SK-N-MC (cell line): ENCODE measurements at regions not wholly inside any gene's neighbourhood (a gene's known extent, or its start where the extent isn't known, plus 50 kb on each side); places are given as distances from the start of the nearest gene placed in this dataset.

Source experiments
- DNase-seq: peaks from one replicate; pipeline ENCODE4 v3.0.0-alpha.2; 2011; ENCODE audit warnings: low read depth, low spot score
- H3K27ac ChIP-seq: fragments of 200-600 bp; sonication (generic); 2 replicates; pipeline ENCODE4 v1.5.1; 2016; ENCODE audit warnings: mixed run types
- H3K36me3 ChIP-seq: fragments of 200-600 bp; sonication (generic); 2 replicates; pipeline ENCODE4 v1.6.1; 2017; ENCODE audit warnings: antibody characterized with exemption, low read length, mixed read lengths; ENCODE audit not compliant: insufficient read depth
- H3K4me3 ChIP-seq: fragments of 200-600 bp; sonication (generic); 2 replicates; pipeline ENCODE4 v1.5.1; 2016
- H3K9ac ChIP-seq: fragments of 200-600 bp; sonication (generic); 2 replicates; pipeline ENCODE4 v1.8.0; 2017; ENCODE audit warnings: mixed run types, mixed read lengths; ENCODE audit not compliant: insufficient read length
- H3K9me3 ChIP-seq: fragments of 200-600 bp; sonication (generic); 2 replicates; pipeline ENCODE4 v1.6.1; 2017; ENCODE audit warnings: low read depth, mild to moderate bottlenecking, antibody characterized with exemption, low read length, moderate library complexity, mixed read lengths
- EZH2 ChIP-seq: fragments of 200-600 bp; sonication (generic); IDR thresholded peaks from one replicate; pipeline ENCODE4 v1.6.1; 2017; ENCODE audit warnings: antibody characterized with exemption
- FOXP2 ChIP-seq: optimal IDR thresholded peaks from 2 replicates; pipeline ENCODE3; 2011; ENCODE audit warnings: mild to moderate bottlenecking, moderate library complexity; ENCODE audit not compliant: insufficient read depth; ENCODE audit errors: extremely low read length, control extremely low read depth
- POLR2AphosphoS5 ChIP-seq: IDR thresholded peaks from 2 replicates; pipeline ENCODE4 v1.6.1; 2012; ENCODE audit warnings: mild to moderate bottlenecking, low read depth, low read length, borderline replicate concordance

DNA sequence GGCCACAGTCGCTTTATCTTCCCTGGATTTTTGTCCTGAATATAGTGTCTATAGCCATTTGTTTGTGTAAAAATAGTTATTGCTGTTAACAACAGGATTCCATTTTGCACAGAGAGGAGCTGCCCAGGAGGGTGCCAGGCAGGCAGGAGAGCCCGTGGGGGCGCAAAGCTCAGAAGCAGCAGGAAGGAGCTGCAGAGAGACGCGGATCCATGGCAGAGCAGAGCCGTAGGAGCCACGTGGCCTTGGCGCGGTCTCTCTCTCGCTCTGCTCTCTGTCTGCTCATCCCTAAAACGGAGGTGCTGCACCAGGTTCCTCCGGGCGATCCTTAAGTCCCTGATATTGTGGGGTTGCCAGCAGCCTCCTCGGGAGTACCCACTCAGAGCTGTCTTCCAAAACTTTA lies 185.3 kb upstream of the MYT1L start:
- Histone ChIP-seq H3K9ac (no peak overlapping the region), H3K9me3 (no peaks in the 10 kb centered on the region), H3K36me3 (no peaks in the 10 kb centered on the region), H3K4me3 (no peak overlapping the region), H3K27ac (no peak overlapping the region)
- DNase-seq: no peak
- TF ChIP-seq EZH2 (no peak), FOXP2 (no peak), POLR2AphosphoS5 (no peak)

DNA sequence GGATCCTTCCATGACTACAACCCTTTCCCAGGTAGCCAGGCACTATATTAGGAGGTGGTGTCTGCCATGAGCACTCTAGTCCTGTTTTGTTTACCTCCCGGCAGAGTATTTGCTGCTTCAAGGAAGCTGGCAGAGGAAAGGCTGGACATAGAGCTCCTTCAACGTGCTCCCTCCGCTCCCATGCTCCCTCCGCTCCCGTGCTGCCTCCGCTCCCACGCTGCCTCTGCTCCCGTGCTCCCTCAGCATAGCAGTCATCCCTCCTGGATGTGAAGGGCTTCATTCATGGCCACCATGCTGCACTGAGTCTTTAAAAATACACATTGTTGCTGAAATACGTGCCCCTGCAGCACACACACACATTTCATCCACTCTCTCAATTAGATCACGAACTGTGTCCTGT lies 181.9 kb upstream of the MYT1L start:
- TF ChIP-seq EZH2 (no peak), POLR2AphosphoS5 (no peak), FOXP2 (no peak)
- DNase-seq: no peak
- no peak overlapping the region for H3K27ac ChIP-seq
- no peak overlapping the region for H3K9ac ChIP-seq
- H3K36me3 ChIP-seq: no peaks in the 10 kb centered on the region
- no peaks in the 10 kb centered on the region for H3K9me3 ChIP-seq
- H3K4me3 ChIP-seq: no peak overlapping the region

DNA sequence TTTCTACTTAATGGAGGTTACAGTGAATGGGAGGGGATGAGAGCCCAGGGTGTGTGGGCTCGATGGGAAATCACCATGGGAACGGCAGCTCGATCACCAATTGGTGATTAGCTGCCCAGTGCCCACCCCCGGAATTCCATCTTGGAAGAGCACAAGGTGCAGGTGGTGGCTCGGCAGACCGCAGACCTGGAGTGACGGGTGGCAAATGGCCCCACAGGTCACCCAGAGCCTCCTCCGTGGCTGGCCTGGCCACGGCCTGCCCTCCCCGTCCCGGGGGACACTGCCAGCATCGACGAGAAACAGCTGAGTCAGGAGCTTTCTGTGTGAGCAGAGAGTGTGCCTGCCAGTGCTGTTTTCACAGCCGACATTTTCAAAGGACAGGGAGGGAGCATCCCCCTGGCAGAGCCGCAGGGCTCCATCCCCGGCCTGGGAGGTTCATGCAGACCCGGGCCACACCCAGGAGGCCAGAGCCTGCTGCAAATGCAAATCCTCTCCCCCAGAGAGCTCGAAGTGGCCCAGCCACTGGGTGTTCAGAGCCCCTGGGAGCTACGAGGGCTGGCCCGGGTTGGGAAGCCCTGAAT lies 176.4 kb upstream of the MYT1L start:
- DNase-seq: no peak

DNA sequence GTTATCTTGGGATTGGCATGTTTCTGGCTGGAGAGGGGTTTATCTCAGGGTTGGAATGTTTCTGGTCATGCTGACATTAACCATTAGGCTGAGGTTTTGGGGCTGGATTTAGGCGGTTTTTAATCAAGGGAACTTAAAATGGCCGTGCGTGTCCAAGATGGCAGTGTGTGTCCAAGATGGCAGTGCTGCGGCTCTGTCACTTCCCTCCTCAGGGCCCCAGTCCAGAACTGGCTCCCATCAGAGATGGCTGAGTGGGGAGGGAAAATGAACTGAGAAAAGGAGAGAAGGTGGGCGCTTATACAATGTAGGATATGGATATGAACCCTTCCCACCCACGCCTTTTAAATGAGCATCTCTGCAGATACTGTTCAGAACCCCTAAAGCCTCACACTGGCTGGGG lies 175.5 kb upstream of the MYT1L start:
- Histone ChIP-seq H3K4me3 (no peak overlapping the region), H3K27ac (no peak overlapping the region), H3K9ac (no peak overlapping the region), H3K36me3 (no peaks in the 10 kb centered on the region), H3K9me3 (no peaks in the 10 kb centered on the region)
- TF ChIP-seq POLR2AphosphoS5 (no peak), FOXP2 (no peak), EZH2 (no peak)
- no peak for DNase-seq

More for the DNA sequence above, 176.4 kb upstream of the MYT1L start:
- no peak for TF ChIP-seq FOXP2
- TF ChIP-seq POLR2AphosphoS5: no peak
- TF ChIP-seq EZH2: no peak
- Histone ChIP-seq H3K4me3 (no peak overlapping the region), H3K9ac (no peak overlapping the region), H3K36me3 (no peaks in the 10 kb centered on the region), H3K27ac (no peak overlapping the region), H3K9me3 (no peaks in the 10 kb centered on the region)

DNA sequence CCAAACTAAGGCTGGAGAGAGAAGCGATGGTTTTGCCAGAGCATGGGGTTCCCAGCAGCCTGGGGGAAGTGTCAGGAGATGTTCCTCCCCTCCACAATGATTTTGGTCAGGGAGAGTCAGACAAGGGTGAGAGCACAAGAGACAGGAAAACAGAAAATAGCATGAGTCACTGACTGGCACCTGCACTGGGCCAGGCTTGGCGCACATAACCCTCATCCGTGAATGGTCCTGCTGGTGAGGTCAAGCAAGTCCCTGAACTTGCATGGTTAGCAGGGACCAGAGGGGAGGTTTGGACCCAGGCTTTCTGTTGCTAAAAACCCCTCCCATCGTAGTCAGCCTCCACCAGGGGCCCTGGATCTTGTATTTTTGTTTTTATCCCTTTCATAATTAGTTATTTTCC lies 174.5 kb upstream of the MYT1L start:
- Histone ChIP-seq H3K9me3 (no peaks in the 10 kb centered on the region), H3K4me3 (no peak overlapping the region), H3K27ac (no peak overlapping the region), H3K9ac (no peak overlapping the region), H3K36me3 (no peaks in the 10 kb centered on the region)
- no peak for DNase-seq
- TF ChIP-seq FOXP2 (no peak), EZH2 (no peak), POLR2AphosphoS5 (no peak)

DNA sequence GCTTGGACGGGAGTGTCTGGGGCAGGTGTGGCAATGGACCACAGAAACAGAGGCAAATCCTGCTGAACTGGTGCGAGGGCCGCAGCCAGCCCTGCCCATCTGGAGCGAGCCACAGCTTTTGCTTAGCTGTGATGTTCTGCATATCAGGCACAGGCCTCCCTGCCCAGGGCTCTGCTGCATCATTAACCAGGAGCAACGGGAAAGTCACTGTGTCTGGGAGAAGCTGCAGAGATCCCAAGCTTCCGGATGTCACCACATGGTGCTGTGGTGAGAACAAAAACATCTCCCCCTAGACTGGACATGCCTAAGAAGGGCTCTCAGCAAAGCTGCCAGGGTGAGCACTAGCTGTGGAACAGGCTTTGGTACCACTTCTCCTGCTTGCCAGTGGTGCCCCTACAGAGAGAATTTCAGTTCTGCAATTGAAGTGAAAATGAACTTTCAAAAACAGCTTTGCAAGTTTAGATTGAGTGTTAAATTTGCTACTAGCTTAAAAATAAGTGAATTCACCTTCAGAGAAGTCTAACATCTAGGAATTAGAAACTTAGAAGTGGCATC lies 172.9 kb upstream of the MYT1L start:
- TF ChIP-seq FOXP2: no peak
- no peak for TF ChIP-seq POLR2AphosphoS5
- TF ChIP-seq EZH2: no peak
- Histone ChIP-seq H3K27ac (no peak overlapping the region), H3K36me3 (no peaks in the 10 kb centered on the region), H3K9ac (no peak overlapping the region), H3K9me3 (no peaks in the 10 kb centered on the region), H3K4me3 (no peak overlapping the region)
- no peak for DNase-seq

DNA sequence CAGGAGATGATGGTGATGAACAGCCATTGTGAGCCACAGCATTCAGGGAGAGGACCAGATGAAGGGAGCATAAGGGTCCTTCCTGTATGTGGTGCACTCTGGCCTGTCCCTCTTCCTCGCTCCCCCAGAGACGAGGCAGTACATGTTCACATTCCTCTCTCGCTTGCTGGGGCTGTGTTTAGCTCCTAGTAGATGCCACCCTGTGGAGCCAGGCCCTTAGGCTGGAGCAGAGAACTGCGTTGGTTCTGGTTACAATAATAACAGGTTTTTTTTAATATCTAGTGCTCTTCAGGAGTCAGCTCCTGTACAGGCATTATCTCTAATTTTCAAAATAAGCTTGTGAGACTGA lies 171.1 kb upstream of the MYT1L start:
- no peaks in the 10 kb centered on the region for H3K36me3 ChIP-seq
- TF ChIP-seq FOXP2 (no peak), EZH2 (no peak), POLR2AphosphoS5 (no peak)

DNA sequence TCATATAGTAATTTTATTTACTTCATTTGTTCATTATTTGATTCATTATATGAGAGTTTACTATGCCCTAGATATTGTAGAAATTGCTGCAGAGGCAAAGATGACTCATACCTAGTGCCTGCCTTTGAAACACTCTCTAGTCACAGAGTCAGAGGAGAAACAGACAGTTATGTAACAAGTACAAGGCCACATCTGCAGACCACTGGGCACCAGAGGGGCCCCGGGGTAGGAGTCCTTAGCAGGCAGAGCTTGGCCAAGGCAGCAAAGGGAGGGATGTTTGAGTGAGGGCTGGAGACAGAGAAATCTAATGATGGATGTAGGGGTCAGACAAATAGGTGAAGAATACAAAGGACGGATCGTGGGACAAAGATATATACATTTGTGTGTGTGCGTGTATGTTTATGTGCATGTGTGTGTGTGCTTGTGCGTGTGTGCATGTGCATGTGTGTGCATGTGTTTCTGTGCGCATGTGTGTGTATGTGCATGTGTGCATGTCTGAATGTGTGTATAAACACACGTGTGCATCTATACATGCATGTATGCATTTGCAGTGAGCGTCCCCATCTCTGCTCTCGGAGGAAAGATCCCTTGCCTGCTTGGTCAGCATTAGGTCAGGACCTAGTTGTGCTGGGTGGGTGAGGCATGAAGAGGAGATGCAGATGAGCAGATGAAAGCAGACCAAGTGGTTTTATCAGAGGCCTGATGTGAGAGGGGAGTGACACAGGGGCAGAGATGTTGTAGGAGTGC lies 170.6 kb upstream of the MYT1L start:
- Histone ChIP-seq H3K9ac (no peak overlapping the region), H3K9me3 (no peaks in the 10 kb centered on the region), H3K4me3 (no peak overlapping the region), H3K27ac (no peak overlapping the region), H3K36me3 (no peaks in the 10 kb centered on the region)
- TF ChIP-seq POLR2AphosphoS5 (no peak), EZH2 (no peak), FOXP2 (no peak)
- DNase-seq: no peak

More for the DNA sequence above, 171.1 kb upstream of the MYT1L start:
- no peak overlapping the region for H3K4me3 ChIP-seq
- no peak for DNase-seq
- no peak overlapping the region for H3K9ac ChIP-seq
- H3K9me3 ChIP-seq: no peaks in the 10 kb centered on the region
- H3K27ac ChIP-seq: no peak overlapping the region
